ENCODE measurements at regions not wholly inside any gene's neighbourhood (a gene's known extent, or its start where the extent isn't known, plus 50 kb on each side); places are given as distances from the start of the nearest gene placed in this dataset.
"Not testable (repeated sequence)": the region's sequence is repeated elsewhere in the genome, so short reads cannot be mapped to it uniquely, and the experiment has no call there.

GRCh38 chr2:43068631-43069517 lies 157.5 kb downstream of the ZFP36L2 start:
- intact Hi-C loops (cut with DNase I), result no loop called here
- 89 to 93% methylated on average over 13 to 14 of the region's 16 CpGs for WGBS, 2 donors
- ATAC-seq (no peak), DNase-seq (no peak)
- Histone ChIP-seq H3K4me3 (no peak overlapping the region), H3K9me3 (no peaks in the 10 kb centered on the region), H3K27me3 (no peaks in the 10 kb centered on the region), H3K36me3 (replicated peaks in 1 of 2; ENCODE audit: insufficient read depth in 1 of 2, low read depth in 2 of 2) (no peaks in the 10 kb centered on the region), H3K27ac (no peak overlapping the region), H3K4me1 (peaks cover 6% of the 10 kb centered on the region)
- no peak for TF ChIP-seq CTCF (IDR thresholded peaks at IDR 0.05)
- no peak for TF ChIP-seq POLR2A (IDR thresholded peaks at IDR 0.05)

GRCh38 chr2:43068041-43068533 lies 158.3 kb downstream of the ZFP36L2 start:
- Histone ChIP-seq H3K36me3 (replicated peaks in 1 of 2; ENCODE audit: insufficient read depth in 1 of 2, low read depth in 2 of 2) (no peaks in the 10 kb centered on the region), H3K4me3 (no peak overlapping the region), H3K27me3 (no peaks in the 10 kb centered on the region), H3K9me3 (no peaks in the 10 kb centered on the region), H3K4me1 (peaks cover under 1% of the 10 kb centered on the region), H3K27ac (no peak overlapping the region)
- TF ChIP-seq CTCF (IDR thresholded peaks at IDR 0.05) (no peak), POLR2A (IDR thresholded peaks at IDR 0.05) (no peak)
- no peak for DNase-seq
- no peak for ATAC-seq
- 86 to 88% methylated on average over 48 to 51 of the region's 51 CpGs for WGBS, 2 donors
- intact Hi-C loops (cut with DNase I), result no loop called here

- WGBS, 2 donors, result 82 to 87% methylated on average over 10 to 13 of the region's 14 CpGs
- ATAC-seq, result no peak
- no peaks in the 10 kb centered on the region for H3K4me1 ChIP-seq
- H3K27me3 ChIP-seq, result no peaks in the 10 kb centered on the region
- no peaks in the 10 kb centered on the region for H3K36me3 ChIP-seq (replicated peaks in 1 of 2; ENCODE audit: insufficient read depth in 1 of 2, low read depth in 2 of 2)
- no peaks in the 10 kb centered on the region for H3K9me3 ChIP-seq
- H3K4me3 ChIP-seq, result no peak overlapping the region
- TF ChIP-seq CTCF (IDR thresholded peaks at IDR 0.05) (no peak), POLR2A (IDR thresholded peaks at IDR 0.05) (no peak)
- intact Hi-C loops (cut with DNase I), result no loop called here
- no peak overlapping the region for H3K27ac ChIP-seq
- no peak for DNase-seq
These were observed 159.0 kb downstream of the ZFP36L2 start for GRCh38 chr2:43067254-43068040.

- H3K36me3 ChIP-seq (replicated peaks in 1 of 2; ENCODE audit: insufficient read depth in 1 of 2, low read depth in 2 of 2); H3K27ac ChIP-seq; H3K4me3 ChIP-seq; intact Hi-C loops (cut with DNase I); ATAC-seq; H3K4me1 ChIP-seq; DNase-seq; H3K9me3 ChIP-seq; H3K27me3 ChIP-seq: not testable (repeated sequence)
- WGBS, 2 donors, result 86 to 90% methylated on average over 18 to 20 of the region's 20 CpGs
These were observed 159.7 kb downstream of the ZFP36L2 start for GRCh38 chr2:43066541-43067253.

- Histone ChIP-seq H3K36me3 (replicated peaks in 1 of 2; ENCODE audit: insufficient read depth in 1 of 2, low read depth in 2 of 2) (no peaks in the 10 kb centered on the region), H3K9me3 (no peaks in the 10 kb centered on the region), H3K4me1 (no peaks in the 10 kb centered on the region), H3K27ac (no peak overlapping the region), H3K4me3 (no peak overlapping the region), H3K27me3 (no peaks in the 10 kb centered on the region)
- intact Hi-C loops (cut with DNase I), result no loop called here
- ATAC-seq, result no peak
- DNase-seq, result no peak
- TF ChIP-seq CTCF (IDR thresholded peaks at IDR 0.05), result no peak
- TF ChIP-seq POLR2A (IDR thresholded peaks at IDR 0.05), result no peak
- WGBS, 2 donors, result 95 to 96% methylated on average over 8 to 10 of the region's 10 CpGs
These were observed 160.5 kb downstream of the ZFP36L2 start for GRCh38 chr2:43065871-43066270.

Measured in body of pancreas (tissue), 4 donors.